ENCODE measurements at regions not wholly inside any gene's neighbourhood (a gene's known extent, or its start where the extent isn't known, plus 50 kb on each side); places are given as distances from the start of the nearest gene placed in this dataset.

- no peak for TF ChIP-seq ZNF318 (IDR thresholded peaks at IDR 0.05; ENCODE audit: borderline replicate concordance in 1 of 2, low read depth in 1 of 2)
- no peak for TF ChIP-seq ZNF668 (CRISPR knock-in tag; IDR thresholded peaks at IDR 0.05)
- no peak for TF ChIP-seq ZNF518B (CRISPR knock-in tag; IDR thresholded peaks at IDR 0.05)
Measured at GRCh38 chr21:27507695-27508094, 540.8 kb upstream of the ADAMTS5 start (continued).
